Effector memory CD4-positive, alpha-beta T cell (primary cell): ENCODE measurements at regions not wholly inside any gene's neighbourhood (a gene's known extent, or its start where the extent isn't known, plus 50 kb on each side); places are given as distances from the start of the nearest gene placed in this dataset.

Source experiments
- DNase-seq, 3 donors: peaks; one replicate each; pipeline ENCODE4 v3.0.0-alpha.2; 2020
- H3K27ac ChIP-seq: 2 replicates; pipeline ENCODE4 v1.7.0; 2013; ENCODE audit warnings: mild to moderate bottlenecking, low read length, moderate library complexity; ENCODE audit not compliant: insufficient read depth, poor library complexity, severe bottlenecking
- H3K27me3 ChIP-seq: replicated peaks from 2 replicates; pipeline ENCODE4 v1.7.0; 2013; ENCODE audit warnings: mild to moderate bottlenecking, low read length; ENCODE audit not compliant: insufficient read depth, control insufficient read depth, poor library complexity, severe bottlenecking
- H3K36me3 ChIP-seq: 2 replicates; pipeline ENCODE4 v1.7.0; 2013; ENCODE audit warnings: mild to moderate bottlenecking, low read length, moderate library complexity; ENCODE audit not compliant: control insufficient read depth, insufficient read depth
- H3K4me1 ChIP-seq: 2 replicates; pipeline ENCODE4 v1.7.0; 2013; ENCODE audit warnings: low read length, mild to moderate bottlenecking; ENCODE audit not compliant: control insufficient read depth, insufficient read depth, poor library complexity, severe bottlenecking
- H3K4me3 ChIP-seq: 2 replicates; pipeline ENCODE4 v1.7.0; 2013; ENCODE audit warnings: low read length, low read depth, mild to moderate bottlenecking; ENCODE audit not compliant: insufficient read depth, poor library complexity, severe bottlenecking
- H3K9me3 ChIP-seq: 2 replicates; pipeline ENCODE4 v1.7.0; 2013; ENCODE audit warnings: mild to moderate bottlenecking, low read length, moderate library complexity; ENCODE audit not compliant: control insufficient read depth

DNA sequence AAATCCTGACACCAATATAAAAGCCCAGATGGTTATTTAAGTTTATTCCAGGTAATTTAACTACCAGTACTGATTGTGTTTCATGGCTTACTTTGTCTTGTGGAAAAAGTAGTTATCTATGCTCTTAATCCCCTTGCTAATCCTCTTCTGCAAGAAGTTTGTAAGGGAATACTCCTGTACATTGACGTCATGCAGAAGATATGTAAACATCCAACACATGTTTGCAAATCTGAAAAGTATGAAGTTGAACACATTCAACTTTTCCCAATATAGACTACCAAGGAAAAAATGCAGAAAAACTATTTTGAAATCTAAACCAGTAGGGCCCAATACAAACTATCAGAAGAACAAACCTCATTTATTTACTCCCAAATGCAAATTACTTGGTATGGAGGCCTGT is 56.3 kb upstream of the ELL2 start:
- no peaks in the 10 kb centered on the region for H3K4me1 ChIP-seq
- H3K27ac ChIP-seq = no peak overlapping the region
- H3K36me3 ChIP-seq = no peaks in the 10 kb centered on the region
- no peaks in the 10 kb centered on the region for H3K9me3 ChIP-seq
- no peak for DNase-seq
- no peaks in the 10 kb centered on the region for H3K27me3 ChIP-seq
- no peak overlapping the region for H3K4me3 ChIP-seq

DNA sequence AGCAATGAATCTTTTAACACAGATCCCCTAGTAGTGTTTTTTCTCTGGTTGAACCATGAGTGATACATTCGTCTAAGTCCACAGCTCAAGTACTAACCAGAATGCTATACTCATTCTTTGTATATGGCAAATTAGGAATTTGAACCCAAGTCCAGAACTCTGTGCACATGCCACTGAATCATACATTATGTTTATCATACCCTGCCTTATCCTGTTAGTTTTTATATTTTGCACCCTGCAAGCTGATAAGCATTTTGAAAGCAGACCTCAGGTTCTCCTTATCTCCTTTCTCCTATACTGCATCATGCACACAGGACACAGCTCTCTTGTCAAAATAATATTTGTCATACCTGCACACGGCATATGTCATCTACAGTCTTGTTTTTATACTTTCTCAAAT is 54.6 kb upstream of the ELL2 start:
- Histone ChIP-seq H3K4me1 (no peaks in the 10 kb centered on the region), H3K27ac (no peak overlapping the region), H3K9me3 (no peaks in the 10 kb centered on the region), H3K27me3 (no peaks in the 10 kb centered on the region), H3K4me3 (no peak overlapping the region), H3K36me3 (no peaks in the 10 kb centered on the region)
- DNase-seq = no peak

DNA sequence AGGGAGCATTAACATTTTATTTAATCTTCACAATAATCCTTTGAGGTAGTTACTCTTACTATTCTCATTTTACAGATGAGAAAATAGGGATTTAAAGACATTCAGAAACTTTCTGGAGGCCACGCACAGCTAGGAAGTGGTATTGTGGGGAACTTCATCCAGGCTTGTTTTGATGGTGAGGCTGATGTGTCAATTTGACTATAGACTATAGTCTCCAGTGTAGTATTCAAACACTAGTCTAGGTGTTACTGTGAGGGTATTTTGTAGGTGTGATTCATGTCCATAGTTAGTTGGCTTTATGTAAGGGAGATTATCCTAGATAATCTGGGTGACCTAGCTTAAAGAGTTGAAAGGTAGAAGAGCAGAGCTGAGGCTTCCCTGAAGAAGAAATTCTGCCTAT is 54.1 kb upstream of the ELL2 start:
- H3K36me3 ChIP-seq = no peaks in the 10 kb centered on the region
- H3K27ac ChIP-seq = no peak overlapping the region
- no peaks in the 10 kb centered on the region for H3K27me3 ChIP-seq
- H3K9me3 ChIP-seq = no peaks in the 10 kb centered on the region
- no peak overlapping the region for H3K4me3 ChIP-seq
- no peak for DNase-seq
- H3K4me1 ChIP-seq = no peaks in the 10 kb centered on the region

DNA sequence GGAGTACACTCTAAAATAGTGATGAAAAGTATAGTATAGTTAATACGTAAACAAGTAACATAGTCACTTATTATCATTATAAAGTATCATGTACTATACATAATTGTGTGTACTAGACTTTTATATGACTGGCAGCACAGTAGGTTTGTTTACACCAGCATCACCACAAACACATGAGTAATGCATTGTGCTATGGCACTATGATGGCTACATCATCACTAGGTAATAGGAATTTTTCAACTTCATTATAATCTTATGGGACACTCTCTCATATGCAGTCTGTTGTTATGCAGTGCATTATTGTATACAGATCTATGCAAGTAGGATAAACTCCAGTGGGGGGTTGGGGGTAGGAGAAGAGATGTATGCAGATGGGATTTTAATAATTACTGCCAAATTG is 52.7 kb upstream of the ELL2 start:
- H3K36me3 ChIP-seq = no peaks in the 10 kb centered on the region
- H3K4me3 ChIP-seq = no peak overlapping the region
- no peak overlapping the region for H3K27ac ChIP-seq
- H3K4me1 ChIP-seq = no peaks in the 10 kb centered on the region
- DNase-seq = no peak
- H3K27me3 ChIP-seq = no peaks in the 10 kb centered on the region
- no peaks in the 10 kb centered on the region for H3K9me3 ChIP-seq

DNA sequence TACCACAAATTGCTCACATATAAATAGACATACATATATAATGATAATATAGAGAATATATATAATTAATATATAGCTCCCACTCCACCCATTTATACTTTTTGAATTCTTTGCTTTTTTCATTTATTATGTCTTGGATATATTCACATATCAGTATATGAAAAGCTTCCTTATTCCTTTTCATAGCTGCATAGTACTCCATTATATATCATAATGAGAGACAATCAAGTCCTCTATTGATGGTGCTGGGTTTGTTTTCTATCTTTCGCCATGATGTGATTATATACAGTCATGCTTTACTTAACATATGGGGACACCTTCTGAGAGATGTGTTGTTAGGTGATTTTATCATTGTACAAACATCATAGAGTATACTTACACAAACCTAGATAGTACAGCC is 51.6 kb upstream of the ELL2 start:
- no peak overlapping the region for H3K27ac ChIP-seq
- H3K27me3 ChIP-seq = no peaks in the 10 kb centered on the region
- no peaks in the 10 kb centered on the region for H3K9me3 ChIP-seq
- H3K4me3 ChIP-seq = no peak overlapping the region
- no peak for DNase-seq
- H3K4me1 ChIP-seq = no peaks in the 10 kb centered on the region
- H3K36me3 ChIP-seq = no peaks in the 10 kb centered on the region

DNA sequence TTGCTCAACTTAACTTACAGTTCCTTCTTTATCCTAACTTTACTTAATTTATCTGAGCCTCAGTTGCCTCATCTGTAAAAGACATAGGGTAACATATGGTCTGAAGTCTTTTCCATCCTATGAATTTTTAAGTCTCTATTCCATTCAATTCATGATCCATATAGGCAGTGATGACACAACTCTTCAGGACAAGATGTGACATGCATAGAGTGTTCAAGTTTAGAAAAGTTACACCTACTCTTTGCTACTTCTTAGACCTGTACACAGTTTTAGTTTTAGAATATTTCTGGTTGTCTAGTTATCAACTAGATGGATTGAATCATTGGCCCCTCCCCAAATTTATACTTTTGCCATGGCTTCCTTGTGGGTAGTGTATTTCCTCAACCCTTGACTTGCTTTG is 50.7 kb upstream of the ELL2 start:
- DNase-seq = no peak
- H3K27ac ChIP-seq = no peak overlapping the region

More for the DNA sequence above, 50.7 kb upstream of the ELL2 start:
- Histone ChIP-seq H3K27me3 (no peaks in the 10 kb centered on the region), H3K4me3 (no peak overlapping the region), H3K9me3 (no peaks in the 10 kb centered on the region), H3K36me3 (no peaks in the 10 kb centered on the region), H3K4me1 (no peaks in the 10 kb centered on the region)
